Ishikawa (cell line): ENCODE measurements at regions not wholly inside any gene's neighbourhood (a gene's known extent, or its start where the extent isn't known, plus 50 kb on each side); places are given as distances from the start of the nearest gene placed in this dataset.

Experiments used
- CEBPB ChIP-seq: IDR thresholded peaks from 2 replicates; pipeline ENCODE4 v1.6.1; 2012
- CREB1 ChIP-seq: IDR thresholded peaks from 2 replicates; pipeline ENCODE4 v1.6.1; 2012; ENCODE audit warnings: low read depth
- EGR1 ChIP-seq: IDR thresholded peaks from 2 replicates; pipeline ENCODE4 v1.6.1; 2012
- EP300 ChIP-seq: IDR thresholded peaks from 2 replicates; pipeline ENCODE4 v1.6.1; 2012; ENCODE audit warnings: borderline replicate concordance
- FOXM1 ChIP-seq: IDR thresholded peaks from 2 replicates; pipeline ENCODE4 v1.6.1; 2012; ENCODE audit warnings: low read depth, borderline replicate concordance
- MAX ChIP-seq: IDR thresholded peaks from 2 replicates; pipeline ENCODE4 v1.6.1; 2012
- NFIC ChIP-seq: IDR thresholded peaks from 2 replicates; pipeline ENCODE4 v1.6.1; 2012
- RAD21 ChIP-seq: IDR thresholded peaks from 2 replicates; pipeline ENCODE4 v1.6.1; 2012; ENCODE audit warnings: low read depth
- REST ChIP-seq: IDR thresholded peaks from 2 replicates; pipeline ENCODE4 v1.6.1; 2012; ENCODE audit warnings: low read depth, mild to moderate bottlenecking
- TAF1 ChIP-seq: IDR thresholded peaks from 2 replicates; pipeline ENCODE4 v1.6.1; 2012; ENCODE audit warnings: low read depth, mild to moderate bottlenecking
- TCF12 ChIP-seq: IDR thresholded peaks from 2 replicates; pipeline ENCODE4 v1.6.1; 2012; ENCODE audit warnings: low read depth
- TEAD4 ChIP-seq: IDR thresholded peaks from 2 replicates; pipeline ENCODE4 v1.6.1; 2012
- USF1 ChIP-seq: IDR thresholded peaks from 2 replicates; pipeline ENCODE4 v1.6.1; 2012
- YY1 ChIP-seq: IDR thresholded peaks from 2 replicates; pipeline ENCODE4 v1.6.1; 2012; ENCODE audit warnings: low read depth
- ZBTB7A ChIP-seq: IDR thresholded peaks from 2 replicates; pipeline ENCODE4 v1.6.1; 2012; ENCODE audit warnings: low read depth

- no peak for TF ChIP-seq YY1
- TF ChIP-seq USF1, result no peak
- TF ChIP-seq REST, result no peak
- TF ChIP-seq ZBTB7A, result no peak
- TF ChIP-seq MAX, result no peak
- TF ChIP-seq TEAD4, result no peak
- TF ChIP-seq EGR1, result no peak
- no peak for TF ChIP-seq TAF1
- no peak for TF ChIP-seq TCF12
- no peak for TF ChIP-seq FOXM1
- no peak for TF ChIP-seq CREB1
- no peak for TF ChIP-seq EP300
- no peak for TF ChIP-seq CEBPB
- TF ChIP-seq RAD21, result no peak
- TF ChIP-seq NFIC, result no peak
Observed at GRCh38 chr2:155357172-155357571, 658.7 kb downstream of the KCNJ3 start.

GRCh38 chr2:155356250-155356649, 657.8 kb downstream of the KCNJ3 start:
- TF ChIP-seq NFIC, result no peak
- no peak for TF ChIP-seq RAD21
- TF ChIP-seq TEAD4, result no peak
- TF ChIP-seq USF1, result no peak
- TF ChIP-seq TAF1, result no peak
- TF ChIP-seq EGR1, result no peak
- TF ChIP-seq CEBPB, result no peak
- no peak for TF ChIP-seq FOXM1
- TF ChIP-seq TCF12, result no peak
- TF ChIP-seq REST, result no peak
- TF ChIP-seq YY1, result no peak
- TF ChIP-seq ZBTB7A, result no peak
- TF ChIP-seq EP300, result no peak
- TF ChIP-seq CREB1, result no peak
- no peak for TF ChIP-seq MAX

- no peak for TF ChIP-seq CEBPB
- TF ChIP-seq CREB1, result no peak
- TF ChIP-seq USF1, result no peak
- no peak for TF ChIP-seq TCF12
- TF ChIP-seq ZBTB7A, result no peak
- TF ChIP-seq EP300, result no peak
- no peak for TF ChIP-seq FOXM1
- TF ChIP-seq TEAD4, result no peak
- no peak for TF ChIP-seq NFIC
- TF ChIP-seq TAF1, result no peak
- TF ChIP-seq EGR1, result no peak
- no peak for TF ChIP-seq RAD21
- no peak for TF ChIP-seq YY1
Observed at GRCh38 chr2:155350783-155351580, 652.5 kb downstream of the KCNJ3 start.

- TF ChIP-seq FOXM1 (no peak), YY1 (no peak)
Observed at GRCh38 chr2:155332016-155332415, 633.5 kb downstream of the KCNJ3 start.

GRCh38 chr2:155320236-155320635, 621.7 kb downstream of the KCNJ3 start:
- TF ChIP-seq MAX, result no peak
- no peak for TF ChIP-seq EGR1
- no peak for TF ChIP-seq EP300
- no peak for TF ChIP-seq NFIC
- TF ChIP-seq ZBTB7A, result no peak
- no peak for TF ChIP-seq CEBPB
- no peak for TF ChIP-seq TAF1
- no peak for TF ChIP-seq CREB1
- no peak for TF ChIP-seq TCF12

- no peak for TF ChIP-seq EGR1
- TF ChIP-seq EP300, result no peak
Observed at GRCh38 chr2:155318710-155319109, 620.2 kb downstream of the KCNJ3 start.
